PFSK-1 (cell line): ENCODE measurements at regions not wholly inside any gene's neighbourhood (a gene's known extent, or its start where the extent isn't known, plus 50 kb on each side); places are given as distances from the start of the nearest gene placed in this dataset.

Source experiments
- POLR2AphosphoS5 ChIP-seq: IDR thresholded peaks from 2 replicates; pipeline ENCODE4 v1.6.1; 2012; ENCODE audit warnings: low read depth, mild to moderate bottlenecking, control low read depth, low read length, moderate library complexity
- REST ChIP-seq, 2 experiments: IDR thresholded peaks; 2 replicates each; pipeline versions ENCODE4 v1.6.1 to v1.8.0; 2011 to 2012; ENCODE audit warnings: low read depth in 2 of 2, low read length in 2 of 2, control low read depth in 1 of 2, inconsistent platforms in 1 of 2, mild to moderate bottlenecking in 1 of 2, moderate library complexity in 1 of 2; ENCODE audit not compliant: insufficient read depth in 1 of 2
- SIN3A ChIP-seq: IDR thresholded peaks from 2 replicates; pipeline ENCODE4 v1.6.1; 2012; ENCODE audit warnings: mild to moderate bottlenecking, low read length, moderate library complexity, borderline replicate concordance; ENCODE audit not compliant: insufficient read depth
- TAF1 ChIP-seq: IDR thresholded peaks from 2 replicates; pipeline ENCODE4 v1.6.1; 2012; ENCODE audit warnings: low read length, control low read depth, borderline replicate concordance; ENCODE audit not compliant: insufficient read depth

DNA sequence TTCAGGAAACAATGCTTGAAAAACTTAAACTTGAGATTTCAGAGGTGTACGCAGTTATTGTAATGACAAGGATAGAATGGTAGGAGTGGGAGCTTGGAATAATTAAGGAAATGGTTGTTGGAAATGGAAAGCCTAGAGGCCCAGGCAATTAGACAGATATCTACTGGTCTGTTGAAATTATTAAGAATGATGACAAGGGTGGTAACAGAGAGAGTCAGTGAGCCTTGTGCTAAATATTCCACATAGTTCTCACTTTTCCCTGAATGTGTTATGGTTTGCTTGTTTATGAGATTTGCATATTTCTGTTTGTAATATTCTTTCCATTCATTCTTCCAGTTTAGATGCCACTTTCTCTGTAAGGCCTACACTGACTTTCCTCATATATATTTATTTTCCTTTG, 66.0 kb upstream of the ATP2B1 start:
- TF ChIP-seq SIN3A, result no peak
- no peak for TF ChIP-seq POLR2AphosphoS5
- no peak for TF ChIP-seq TAF1
- TF ChIP-seq REST (IDR thresholded peaks at IDR 0.05; ENCODE audit: insufficient read depth in 1 of 2, low read depth in 2 of 2, low read length in 2 of 2), result no peak
